AG09309 (cell line): ENCODE measurements at regions not wholly inside any gene's neighbourhood (a gene's known extent, or its start where the extent isn't known, plus 50 kb on each side); places are given as distances from the start of the nearest gene placed in this dataset.

Source experiments
- DNase-seq: peaks from one replicate; pipeline ENCODE4 v3.0.0-alpha.2; 2010; ENCODE audit warnings: low read depth
- H3K4me3 ChIP-seq: 2 replicates; pipeline ENCODE4 v1.5.1; 2011; ENCODE audit warnings: mild to moderate bottlenecking, low read depth, low read length, moderate library complexity; ENCODE audit not compliant: control insufficient read depth
- CTCF ChIP-seq: IDR thresholded peaks from 2 replicates; pipeline ENCODE4 v1.5.1; 2011; ENCODE audit warnings: mild to moderate bottlenecking, low read depth, low read length, inconsistent platforms; ENCODE audit not compliant: insufficient read depth, control insufficient read depth; ENCODE audit errors: missing control alignments

- no peak for DNase-seq
- no peak for TF ChIP-seq CTCF
- no peak overlapping the region for H3K4me3 ChIP-seq
Measured at GRCh38 chr13:22082437-22083100, 411.7 kb downstream of the FGF9 start.

- DNase-seq, result no peak
- TF ChIP-seq CTCF, result no peak
- no peak overlapping the region for H3K4me3 ChIP-seq
Measured at GRCh38 chr13:22085001-22085400, 414.1 kb downstream of the FGF9 start.

GRCh38 chr13:22086597-22087330, 415.9 kb downstream of the FGF9 start:
- H3K4me3 ChIP-seq, result no peak overlapping the region
- no peak for DNase-seq
- TF ChIP-seq CTCF, result no peak

- no peak overlapping the region for H3K4me3 ChIP-seq
- TF ChIP-seq CTCF, result no peak
- no peak for DNase-seq
Measured at GRCh38 chr13:22090106-22090505, 419.2 kb downstream of the FGF9 start.

GRCh38 chr13:22091222-22091970, 420.5 kb downstream of the FGF9 start:
- DNase-seq, result no peak
- no peak for TF ChIP-seq CTCF
- H3K4me3 ChIP-seq, result no peak overlapping the region

GRCh38 chr13:22091971-22092300, 421.1 kb downstream of the FGF9 start:
- H3K4me3 ChIP-seq, result no peak overlapping the region
- TF ChIP-seq CTCF, result no peak
- DNase-seq, result no peak
